HG03432 (cell line): ENCODE measurements at regions not wholly inside any gene's neighbourhood (a gene's known extent, or its start where the extent isn't known, plus 50 kb on each side); places are given as distances from the start of the nearest gene placed in this dataset.
"Not testable (repeated sequence)": the region's sequence is repeated elsewhere in the genome, so short reads cannot be mapped to it uniquely, and the experiment has no call there.

ENCODE experiments used
- ATAC-seq: cut with Tn5 transposase; IDR thresholded peaks from one replicate; pipeline ENCODE4 v1.9.1; 2021; ENCODE audit warnings: mild to moderate bottlenecking, moderate library complexity; ENCODE audit not compliant: unreplicated experiment

- ATAC-seq: no peak
Observed at GRCh38 chr10:64103750-64104470, 582.7 kb downstream of the REEP3 start.

GRCh38 chr10:64109926-64110495 is 588.8 kb downstream of the REEP3 start:
- no peak for ATAC-seq

GRCh38 chr10:64112701-64113355 is 591.6 kb downstream of the REEP3 start:
- peak; percentile 36 for ATAC-seq

- ATAC-seq: no peak
Observed at GRCh38 chr10:64113375-64113774, 592.2 kb downstream of the REEP3 start.

GRCh38 chr10:64113792-64114191 is 592.6 kb downstream of the REEP3 start:
- no peak for ATAC-seq

GRCh38 chr10:64115471-64115870 is 594.3 kb downstream of the REEP3 start:
- no peak for ATAC-seq

- ATAC-seq: peak; percentile 49
Observed at GRCh38 chr10:64115908-64116643, 594.9 kb downstream of the REEP3 start.

GRCh38 chr10:64116707-64117106 is 595.5 kb downstream of the REEP3 start:
- ATAC-seq: no peak

GRCh38 chr10:64118736-64119135 is 597.5 kb downstream of the REEP3 start:
- ATAC-seq: no peak

- ATAC-seq: not testable (repeated sequence)
Observed at GRCh38 chr10:64120301-64120980, 599.2 kb downstream of the REEP3 start.

- ATAC-seq: no peak
Observed at GRCh38 chr10:64130152-64130551, 609.0 kb downstream of the REEP3 start.

GRCh38 chr10:64134676-64135075 is 613.5 kb downstream of the REEP3 start:
- no peak for ATAC-seq

GRCh38 chr10:64142395-64142794 is 621.2 kb downstream of the REEP3 start:
- ATAC-seq: no peak

- no peak for ATAC-seq
Observed at GRCh38 chr10:64148607-64149006, 627.4 kb downstream of the REEP3 start.

GRCh38 chr10:64156166-64156565 is 635.0 kb downstream of the REEP3 start:
- no peak for ATAC-seq

- no peak for ATAC-seq
Observed at GRCh38 chr10:64158551-64158950, 637.4 kb downstream of the REEP3 start.

- ATAC-seq: no peak
Observed at GRCh38 chr10:64159910-64160872, 639.0 kb downstream of the REEP3 start.

- ATAC-seq: no peak
Observed at GRCh38 chr10:64170791-64171190, 649.6 kb downstream of the REEP3 start.

- no peak for ATAC-seq
Observed at GRCh38 chr10:64173826-64174225, 652.6 kb downstream of the REEP3 start.
